NCI-H2107 (cell line): ENCODE measurements at regions not wholly inside any gene's neighbourhood (a gene's known extent, or its start where the extent isn't known, plus 50 kb on each side); places are given as distances from the start of the nearest gene placed in this dataset.
"Not testable (repeated sequence)": the region's sequence is repeated elsewhere in the genome, so short reads cannot be mapped to it uniquely, and the experiment has no call there.

Source experiments
- DNase-seq: peaks from one replicate; lab custom pipeline; 2025; lab: John Stamatoyannopoulos, UW

DNA sequence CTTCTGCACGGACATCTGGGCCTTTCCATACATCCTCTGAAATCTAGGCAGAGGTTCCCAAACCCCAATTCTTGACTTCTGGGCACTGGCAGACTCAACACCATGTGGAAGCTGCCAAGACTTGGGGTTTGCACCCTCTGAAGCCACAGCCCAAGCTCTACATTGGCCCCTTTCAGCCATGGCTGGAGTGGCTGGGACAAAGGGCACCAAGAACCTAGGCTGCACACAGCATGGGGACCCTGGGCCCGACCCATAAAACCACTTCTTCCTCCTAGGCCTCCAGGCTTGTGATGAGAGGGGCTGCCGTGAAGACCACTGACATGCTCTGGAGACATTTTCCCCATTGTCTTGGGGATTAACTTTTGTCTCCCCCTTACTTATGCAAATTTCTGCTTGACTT lies 158.0 kb downstream of the GNAI1 start:
- DNase-seq, result not testable (repeated sequence)

DNA sequence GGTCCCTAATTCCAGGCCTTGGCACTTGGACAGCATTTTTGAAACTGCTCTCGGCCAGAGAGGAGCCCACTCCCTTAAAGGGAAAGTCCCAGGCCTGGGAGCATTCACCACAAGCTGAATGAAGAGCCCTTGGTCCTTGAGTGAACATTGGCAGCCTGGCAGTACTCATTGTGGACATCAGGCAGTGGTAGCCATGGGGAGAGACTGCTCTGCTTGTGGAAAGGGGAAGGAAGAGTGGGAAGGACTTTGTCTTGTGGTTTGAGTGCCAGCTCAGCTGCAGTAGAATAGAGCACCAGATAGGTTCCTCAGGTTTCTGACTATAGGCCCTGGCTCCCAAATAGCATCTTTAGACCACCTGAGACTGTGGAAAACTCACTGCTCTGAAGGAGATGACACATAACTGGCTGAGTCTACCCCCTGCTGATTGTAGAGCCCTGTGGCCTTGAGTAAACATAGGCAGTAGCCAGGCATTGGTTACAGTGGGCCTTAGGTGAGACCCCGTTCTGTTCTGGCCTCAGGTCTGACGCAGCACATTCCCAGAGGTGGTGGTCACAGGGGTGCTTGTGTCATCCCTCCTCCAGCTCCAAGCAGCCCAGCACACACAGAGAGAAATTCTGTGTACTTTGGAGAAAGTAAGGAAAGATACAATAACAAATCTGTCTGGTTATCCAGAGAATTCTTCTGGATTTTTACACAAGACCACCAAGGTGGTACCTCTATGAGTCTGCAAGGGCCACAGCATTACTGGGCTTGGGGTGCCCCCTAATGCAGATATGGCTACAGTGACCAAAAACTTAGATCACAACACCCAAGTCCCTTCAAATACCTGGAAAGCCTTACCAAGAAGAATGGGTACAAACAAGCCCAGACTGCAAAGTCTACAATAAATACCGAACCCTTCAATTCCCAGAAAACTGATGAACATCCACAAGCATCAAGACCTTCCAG lies 153.8 kb downstream of the GNAI1 start:
- DNase-seq, result no peak

DNA sequence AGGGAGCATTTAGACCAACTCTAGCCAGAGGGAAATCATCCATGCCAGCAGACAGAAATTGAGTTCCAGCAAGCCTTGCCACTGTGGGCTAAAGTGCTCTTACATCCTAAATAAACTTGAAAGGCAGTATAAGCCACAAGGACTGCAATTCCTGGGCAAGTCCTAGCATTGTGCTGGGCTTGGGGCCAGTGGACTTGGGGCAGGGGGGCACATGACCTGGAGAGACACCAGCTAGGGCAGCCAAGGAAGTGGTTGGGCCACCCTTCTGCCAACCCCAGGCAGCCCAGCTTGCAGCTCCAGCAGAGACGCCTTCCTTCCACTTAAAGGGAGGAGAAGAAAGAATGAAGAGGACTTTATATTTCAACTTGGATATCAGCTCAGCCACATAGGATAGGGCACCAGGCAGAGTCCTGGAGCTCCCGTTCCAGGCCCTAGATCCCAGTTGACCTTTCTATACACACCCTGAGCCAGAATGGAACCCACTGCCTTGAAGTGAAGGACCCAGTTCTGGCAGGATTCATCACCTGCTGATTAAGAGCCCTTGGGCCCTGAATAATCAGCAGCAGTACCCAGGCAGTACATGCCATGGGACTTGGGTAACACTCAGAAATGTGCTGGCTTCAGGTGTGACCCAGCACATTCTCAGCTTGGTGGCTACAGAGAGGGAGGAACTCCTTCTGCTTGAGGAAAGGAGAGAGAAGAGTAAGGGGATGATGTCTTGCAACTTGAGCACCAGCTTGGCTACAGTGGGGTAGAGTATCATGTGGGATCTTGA lies 153.0 kb downstream of the GNAI1 start:
- no peak for DNase-seq

DNA sequence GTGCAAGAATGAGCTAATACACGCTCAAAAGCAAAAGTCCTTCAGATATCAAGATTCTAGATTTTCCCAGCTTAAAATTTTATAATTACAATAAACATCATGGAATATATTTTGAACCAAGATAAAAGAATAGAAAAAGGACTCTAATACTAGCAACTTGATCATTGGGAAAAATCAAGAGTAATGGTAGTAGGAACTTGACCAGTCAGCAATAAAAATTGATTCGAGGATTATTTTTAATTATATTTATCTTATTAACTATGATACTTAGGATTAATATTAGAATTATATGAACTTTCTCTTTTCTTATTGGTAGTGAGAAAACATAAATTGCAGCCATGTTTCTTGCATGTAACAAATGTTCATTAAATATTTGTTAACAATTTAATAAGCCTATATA lies 152.0 kb downstream of the GNAI1 start:
- no peak for DNase-seq

DNA sequence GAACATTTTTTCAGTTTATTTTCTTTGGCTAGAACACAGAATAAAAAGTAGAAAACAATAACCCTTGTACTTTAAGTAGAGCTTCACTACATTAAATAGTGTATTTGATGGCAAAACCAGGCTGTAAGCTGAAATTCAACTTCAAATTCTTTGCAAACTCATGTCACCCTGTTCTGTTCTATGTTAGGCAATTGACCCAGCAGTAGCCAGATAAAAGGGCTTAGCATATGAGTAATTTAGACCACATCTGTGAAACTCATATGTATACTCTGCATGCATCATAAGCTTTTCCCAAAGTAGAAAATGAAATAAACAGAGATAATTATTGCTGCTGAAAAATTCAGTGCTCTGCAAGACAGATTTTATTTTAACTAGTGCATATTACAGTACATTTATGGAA lies 150.2 kb downstream of the GNAI1 start:
- no peak for DNase-seq

DNA sequence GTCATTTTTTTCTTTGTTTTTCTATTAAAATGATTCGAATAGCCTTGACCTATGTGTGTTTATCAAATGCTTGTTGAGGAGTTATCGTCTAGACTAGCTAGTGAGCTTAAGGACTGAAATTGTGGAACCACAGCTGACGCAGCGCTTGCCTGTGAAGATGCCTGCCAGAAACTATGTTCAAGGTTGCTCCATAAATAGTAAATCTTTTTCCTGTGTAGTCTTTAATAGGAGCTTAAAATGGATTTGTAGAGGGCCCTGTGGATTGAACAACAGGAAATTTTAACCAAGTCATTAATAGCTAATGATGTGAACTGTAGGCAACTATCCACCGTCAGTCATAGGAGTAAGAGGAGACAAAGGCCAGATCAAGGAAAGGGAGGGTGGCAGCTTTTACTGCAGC lies 145.1 kb downstream of the GNAI1 start:
- DNase-seq, result no peak

DNA sequence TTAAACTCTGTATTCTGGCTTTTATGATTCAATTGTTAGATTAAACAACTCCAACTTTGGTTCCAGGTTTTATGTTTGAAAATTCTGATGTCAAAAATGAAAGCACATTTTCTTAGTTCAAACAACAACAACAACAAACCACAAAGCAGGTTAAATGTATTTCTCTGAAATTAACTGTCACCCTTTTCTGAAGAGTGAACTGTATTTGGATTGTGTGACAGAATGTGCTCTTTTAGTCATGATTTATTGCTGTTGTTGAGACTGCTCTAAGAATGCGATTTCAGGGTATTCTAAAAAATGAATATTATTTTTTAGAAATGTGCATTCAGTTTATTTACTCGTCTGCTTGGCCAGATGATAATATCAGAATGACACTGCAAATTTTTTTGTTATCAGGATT lies 144.1 kb downstream of the GNAI1 start:
- no peak for DNase-seq

DNA sequence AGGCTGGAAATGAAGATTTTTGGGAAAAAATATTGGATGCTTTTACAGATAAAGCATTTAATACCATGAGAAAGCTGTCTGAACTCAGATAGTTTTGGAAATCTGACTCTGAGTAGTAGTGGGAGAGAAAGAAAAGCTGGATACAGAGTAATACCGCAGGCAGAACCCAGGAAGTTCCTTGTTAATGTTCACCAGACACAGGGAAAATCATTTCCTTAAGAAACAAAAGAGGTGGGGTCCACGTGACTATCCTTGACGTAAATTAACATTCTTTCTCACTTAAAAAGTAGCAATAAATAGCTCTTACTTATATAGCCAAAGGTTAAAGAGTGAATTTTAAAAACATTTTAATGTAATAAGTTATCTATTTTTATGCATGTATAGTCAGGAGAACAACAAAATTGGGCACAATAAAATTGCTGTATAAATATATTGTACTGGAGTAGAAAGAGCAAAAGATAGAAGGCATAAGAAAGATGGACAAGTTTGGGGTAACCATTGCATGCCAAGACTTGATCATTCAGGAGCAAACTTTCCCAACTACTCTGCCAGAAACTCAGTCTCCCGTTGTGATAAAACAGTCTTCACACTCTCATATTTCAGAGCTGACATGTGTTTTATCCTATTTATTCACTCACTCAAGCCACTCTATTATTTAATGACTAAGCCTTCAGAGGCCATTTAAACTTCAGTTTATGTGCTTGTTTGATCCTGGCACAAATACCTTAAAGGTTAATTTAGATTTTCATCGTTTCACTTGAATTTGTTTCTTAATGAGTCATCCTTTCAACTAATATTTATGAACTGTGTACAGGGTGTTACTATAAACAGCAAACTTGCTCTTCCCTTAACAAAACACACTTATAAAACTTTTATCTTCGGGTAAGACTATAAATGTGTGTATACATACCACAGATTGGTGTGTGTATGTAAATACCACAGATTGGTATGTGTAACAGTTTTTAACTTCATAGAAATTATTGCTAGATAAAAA lies 143.1 kb downstream of the GNAI1 start:
- no peak for DNase-seq
